Liver (tissue), 8 donors: ENCODE measurements at regions not wholly inside any gene's neighbourhood (a gene's known extent, or its start where the extent isn't known, plus 50 kb on each side); places are given as distances from the start of the nearest gene placed in this dataset.

Experiments
- DNase-seq: peaks from one replicate; pipeline ENCODE4 v3.0.0-alpha.2; 2017; ENCODE audit warnings: low spot score
- H3K27ac ChIP-seq, 2 donors: one replicate each; pipeline ENCODE4 v1.7.0; 2013; ENCODE audit warnings: inconsistent platforms in 2 of 2, low read length in 2 of 2, control low read depth in 1 of 2, low read depth in 1 of 2, mild to moderate bottlenecking in 1 of 2
- H3K27me3 ChIP-seq, 4 donors: one replicate each; pipeline versions ENCODE4 v1.6.1 to v1.7.0; 2013; ENCODE audit warnings: low read length in 3 of 4, inconsistent platforms in 1 of 4, mild to moderate bottlenecking in 1 of 4, moderate library complexity in 1 of 4; ENCODE audit not compliant: control insufficient read depth in 4 of 4, insufficient read depth in 4 of 4
- H3K36me3 ChIP-seq, 4 donors: one replicate each; pipeline versions ENCODE4 v1.6.1 to v1.7.0; 2013; ENCODE audit warnings: low read length in 3 of 4, mild to moderate bottlenecking in 3 of 4, low read depth in 1 of 4, moderate library complexity in 1 of 4; ENCODE audit not compliant: control insufficient read depth in 4 of 4, insufficient read depth in 3 of 4
- H3K4me1 ChIP-seq, 4 donors: one replicate each; pipeline versions ENCODE4 v1.6.1 to v1.7.0; 2013; ENCODE audit warnings: low read length in 3 of 4, mild to moderate bottlenecking in 3 of 4, moderate library complexity in 1 of 4; ENCODE audit not compliant: control insufficient read depth in 4 of 4, insufficient read depth in 4 of 4
- H3K4me3 ChIP-seq, 3 donors: one replicate each; pipeline versions ENCODE4 v1.6.1 to v1.7.0; 2013; ENCODE audit warnings: low read length in 3 of 3, control low read depth in 1 of 3, low read depth in 1 of 3, mild to moderate bottlenecking in 1 of 3
- H3K9ac ChIP-seq, 2 donors: one replicate each; pipeline ENCODE4 v1.7.0; 2013; ENCODE audit warnings: low read length in 2 of 2, mild to moderate bottlenecking in 2 of 2, moderate library complexity in 2 of 2, control low read depth in 1 of 2, low read depth in 1 of 2
- H3K9me3 ChIP-seq, 4 donors: one replicate each; pipeline versions ENCODE4 v1.6.1 to v1.7.0; 2013; ENCODE audit warnings: low read length in 3 of 4; ENCODE audit not compliant: control insufficient read depth in 4 of 4
- ATF3 ChIP-seq: IDR thresholded peaks from 2 replicates; pipeline ENCODE4 v1.6.1; 2016; ENCODE audit warnings: antibody characterized with exemption
- CTCF ChIP-seq: fragments of 150-350 bp; IDR thresholded peaks from 2 replicates; pipeline ENCODE4 v1.5.1; 2017; ENCODE audit warnings: improper control_type of control experiment, low read depth, low read length; ENCODE audit not compliant: missing input control
- EGR1 ChIP-seq, 2 donors: IDR thresholded peaks; 2 replicates each; pipeline ENCODE4 v1.6.1; 2016 to 2018; ENCODE audit warnings: antibody characterized with exemption in 2 of 2, low read depth in 2 of 2
- FOXA1 ChIP-seq: IDR thresholded peaks from 2 replicates; pipeline ENCODE4 v1.6.1; 2016; ENCODE audit warnings: antibody characterized with exemption
- GABPA ChIP-seq, 2 donors: IDR thresholded peaks in 1 of 2; conservative IDR thresholded peaks in 1 of 2; 2 replicates each; pipeline ENCODE4 v1.6.1; 2016; ENCODE audit warnings: antibody characterized with exemption in 2 of 2, mild to moderate bottlenecking in 1 of 2, moderate library complexity in 1 of 2
- HNF4A ChIP-seq, 2 donors: conservative IDR thresholded peaks; 2 replicates each; pipeline ENCODE4 v1.6.1; 2016; ENCODE audit warnings: antibody characterized with exemption in 2 of 2, mild to moderate bottlenecking in 2 of 2
- HNF4G ChIP-seq: IDR thresholded peaks from 2 replicates; pipeline ENCODE4 v1.6.1; 2016; ENCODE audit warnings: antibody characterized with exemption
- JUND ChIP-seq, 2 donors: IDR thresholded peaks; 2 replicates each; pipeline ENCODE4 v1.6.1; 2016; ENCODE audit warnings: antibody characterized with exemption in 2 of 2
- MAX ChIP-seq: IDR thresholded peaks from 2 replicates; pipeline ENCODE4 v1.6.1; 2016; ENCODE audit warnings: antibody characterized with exemption
- NR2F2 ChIP-seq: IDR thresholded peaks from 2 replicates; pipeline ENCODE4 v1.6.1; 2016; ENCODE audit warnings: antibody characterized with exemption
- RAD21 ChIP-seq, 2 donors: IDR thresholded peaks; 2 replicates each; pipeline ENCODE4 v1.6.1; 2016; ENCODE audit warnings: antibody characterized with exemption in 2 of 2, mild to moderate bottlenecking in 2 of 2
- REST ChIP-seq: IDR thresholded peaks from 2 replicates; pipeline ENCODE4 v1.6.1; 2016; ENCODE audit warnings: antibody characterized with exemption, mild to moderate bottlenecking
- RXRA ChIP-seq, 2 donors: IDR thresholded peaks; 2 replicates each; pipeline ENCODE4 v1.6.1; 2017 to 2018; ENCODE audit warnings: antibody characterized with exemption in 2 of 2, mild to moderate bottlenecking in 1 of 2
- SP1 ChIP-seq: IDR thresholded peaks from 2 replicates; pipeline ENCODE4 v1.6.1; 2018; ENCODE audit warnings: antibody characterized with exemption, mild to moderate bottlenecking
- TAF1 ChIP-seq: conservative IDR thresholded peaks from 2 replicates; pipeline ENCODE4 v1.6.1; 2016; ENCODE audit warnings: antibody characterized with exemption, mild to moderate bottlenecking
- YY1 ChIP-seq: IDR thresholded peaks from 2 replicates; pipeline ENCODE4 v1.6.1; 2016; ENCODE audit warnings: antibody characterized with exemption, mild to moderate bottlenecking
- ZBTB33 ChIP-seq: IDR thresholded peaks from 2 replicates; pipeline ENCODE4 v1.6.1; 2016; ENCODE audit warnings: antibody characterized with exemption
- WGBS: extraction: QIAGEN DNeasy Blood & Tissue Kit; methylation state at CpG from one replicate; pipeline ENCODE4 v1.1.7; 2013; 5-methylcytosine and 5-hydroxymethylcytosine counted together
- donor health status: healthy.
- donor health status: healthy.
- donor health status: healthy.
- donor health status: healthy.
- donor health status: healthy.

GRCh38 chr15:92339361-92339760, 54.3 kb upstream of the ST8SIA2 start:
- TF ChIP-seq YY1 (no peak), ATF3 (no peak), SP1 (no peak), HNF4G (no peak), EGR1 (IDR thresholded peaks at IDR 0.05; ENCODE audit: low read depth in 2 of 2) (no peak), MAX (no peak), GABPA (IDR thresholded peaks at IDR 0.05 in 1 of 2, conservative IDR thresholded peaks at IDR 0.05 in 1 of 2) (no peak), HNF4A (conservative IDR thresholded peaks at IDR 0.05) (no peak), NR2F2 (no peak), ZBTB33 (no peak), CTCF (no peak), RAD21 (IDR thresholded peaks at IDR 0.05) (no peak), RXRA (IDR thresholded peaks at IDR 0.05) (no peak), REST (no peak), FOXA1 (no peak), JUND (IDR thresholded peaks at IDR 0.05) (no peak), TAF1 (no peak)
- Histone ChIP-seq H3K4me3 (no peak overlapping the region), H3K9ac (no peak overlapping the region), H3K27ac (no peak overlapping the region), H3K9me3 (no peaks in the 10 kb centered on the region), H3K36me3 (no peaks in the 10 kb centered on the region), H3K27me3 (peaks cover 0 to 9% (median 2%) of the 10 kb centered on the region in 4 donors), H3K4me1 (no peaks in the 10 kb centered on the region)
- 89% methylated on average over 3 of the region's 3 CpGs for WGBS
- no peak for DNase-seq
